ENCODE measurements at regions not wholly inside any gene's neighbourhood (a gene's known extent, or its start where the extent isn't known, plus 50 kb on each side); places are given as distances from the start of the nearest gene placed in this dataset.

GRCh38 chr2:221212105-221212504 is 360.0 kb downstream of the EPHA4 start:
- no peak overlapping the region for H3K9ac ChIP-seq (ENCODE audit: low read depth, low read length)
- H3K9me3 ChIP-seq (ENCODE audit: control insufficient read depth, insufficient read depth, low read length) = no peaks in the 10 kb centered on the region
- no peaks in the 10 kb centered on the region for H3K4me1 ChIP-seq (ENCODE audit: control insufficient read depth, insufficient read depth, low read length)
- H3K4me3 ChIP-seq (ENCODE audit: low read depth, low read length) = no peak overlapping the region
- no peaks in the 10 kb centered on the region for H3K27me3 ChIP-seq (ENCODE audit: control insufficient read depth, insufficient read depth, low read length)
- no peaks in the 10 kb centered on the region for H3K36me3 ChIP-seq (ENCODE audit: control insufficient read depth, insufficient read depth, low read length)

- no peak overlapping the region for H3K4me3 ChIP-seq (ENCODE audit: low read depth, low read length)
- no peak overlapping the region for H3K9ac ChIP-seq (ENCODE audit: low read depth, low read length)
- no peaks in the 10 kb centered on the region for H3K4me1 ChIP-seq (ENCODE audit: control insufficient read depth, insufficient read depth, low read length)
- H3K9me3 ChIP-seq (ENCODE audit: control insufficient read depth, insufficient read depth, low read length) = no peaks in the 10 kb centered on the region
- no peaks in the 10 kb centered on the region for H3K27me3 ChIP-seq (ENCODE audit: control insufficient read depth, insufficient read depth, low read length)
- no peaks in the 10 kb centered on the region for H3K36me3 ChIP-seq (ENCODE audit: control insufficient read depth, insufficient read depth, low read length)
These were observed 356.6 kb downstream of the EPHA4 start for GRCh38 chr2:221215487-221215886.

GRCh38 chr2:221216636-221217035 is 355.5 kb downstream of the EPHA4 start:
- Histone ChIP-seq H3K9ac (ENCODE audit: low read depth, low read length) (no peak overlapping the region), H3K27me3 (ENCODE audit: control insufficient read depth, insufficient read depth, low read length) (no peaks in the 10 kb centered on the region), H3K4me3 (ENCODE audit: low read depth, low read length) (no peak overlapping the region), H3K4me1 (ENCODE audit: control insufficient read depth, insufficient read depth, low read length) (no peaks in the 10 kb centered on the region), H3K9me3 (ENCODE audit: control insufficient read depth, insufficient read depth, low read length) (no peaks in the 10 kb centered on the region), H3K36me3 (ENCODE audit: control insufficient read depth, insufficient read depth, low read length) (no peaks in the 10 kb centered on the region)

GRCh38 chr2:221225752-221226151 is 346.4 kb downstream of the EPHA4 start:
- no peaks in the 10 kb centered on the region for H3K9me3 ChIP-seq (ENCODE audit: control insufficient read depth, insufficient read depth, low read length)
- H3K4me3 ChIP-seq (ENCODE audit: low read depth, low read length) = no peak overlapping the region
- H3K9ac ChIP-seq (ENCODE audit: low read depth, low read length) = no peak overlapping the region
- no peaks in the 10 kb centered on the region for H3K27me3 ChIP-seq (ENCODE audit: control insufficient read depth, insufficient read depth, low read length)
- H3K36me3 ChIP-seq (ENCODE audit: control insufficient read depth, insufficient read depth, low read length) = no peaks in the 10 kb centered on the region
- no peaks in the 10 kb centered on the region for H3K4me1 ChIP-seq (ENCODE audit: control insufficient read depth, insufficient read depth, low read length)

- Histone ChIP-seq H3K27me3 (ENCODE audit: control insufficient read depth, insufficient read depth, low read length) (no peaks in the 10 kb centered on the region), H3K4me1 (ENCODE audit: control insufficient read depth, insufficient read depth, low read length) (no peaks in the 10 kb centered on the region), H3K4me3 (ENCODE audit: low read depth, low read length) (no peak overlapping the region)
These were observed 343.8 kb downstream of the EPHA4 start for GRCh38 chr2:221228214-221228769.

GRCh38 chr2:221229099-221229498 is 343.0 kb downstream of the EPHA4 start:
- H3K9me3 ChIP-seq (ENCODE audit: control insufficient read depth, insufficient read depth, low read length) = no peaks in the 10 kb centered on the region
- no peaks in the 10 kb centered on the region for H3K4me1 ChIP-seq (ENCODE audit: control insufficient read depth, insufficient read depth, low read length)
- H3K9ac ChIP-seq (ENCODE audit: low read depth, low read length) = no peak overlapping the region
- H3K36me3 ChIP-seq (ENCODE audit: control insufficient read depth, insufficient read depth, low read length) = no peaks in the 10 kb centered on the region
- H3K4me3 ChIP-seq (ENCODE audit: low read depth, low read length) = no peak overlapping the region
- no peaks in the 10 kb centered on the region for H3K27me3 ChIP-seq (ENCODE audit: control insufficient read depth, insufficient read depth, low read length)

More at GRCh38 chr2:221228214-221228769, 343.8 kb downstream of the EPHA4 start:
- Histone ChIP-seq H3K36me3 (ENCODE audit: control insufficient read depth, insufficient read depth, low read length) (no peaks in the 10 kb centered on the region), H3K9me3 (ENCODE audit: control insufficient read depth, insufficient read depth, low read length) (no peaks in the 10 kb centered on the region), H3K9ac (ENCODE audit: low read depth, low read length) (no peak overlapping the region)

- H3K4me3 ChIP-seq (ENCODE audit: low read depth, low read length) = no peak overlapping the region
These were observed 340.6 kb downstream of the EPHA4 start for GRCh38 chr2:221231511-221231910.

GRCh38 chr2:221235941-221236340 is 336.2 kb downstream of the EPHA4 start:
- H3K4me1 ChIP-seq (ENCODE audit: control insufficient read depth, insufficient read depth, low read length) = no peaks in the 10 kb centered on the region
- no peak overlapping the region for H3K9ac ChIP-seq (ENCODE audit: low read depth, low read length)
- H3K9me3 ChIP-seq (ENCODE audit: control insufficient read depth, insufficient read depth, low read length) = no peaks in the 10 kb centered on the region
- H3K36me3 ChIP-seq (ENCODE audit: control insufficient read depth, insufficient read depth, low read length) = no peaks in the 10 kb centered on the region
- no peaks in the 10 kb centered on the region for H3K27me3 ChIP-seq (ENCODE audit: control insufficient read depth, insufficient read depth, low read length)
- no peak overlapping the region for H3K4me3 ChIP-seq (ENCODE audit: low read depth, low read length)

More at GRCh38 chr2:221231511-221231910, 340.6 kb downstream of the EPHA4 start:
- H3K36me3 ChIP-seq (ENCODE audit: control insufficient read depth, insufficient read depth, low read length) = no peaks in the 10 kb centered on the region
- H3K9me3 ChIP-seq (ENCODE audit: control insufficient read depth, insufficient read depth, low read length) = no peaks in the 10 kb centered on the region
- H3K4me1 ChIP-seq (ENCODE audit: control insufficient read depth, insufficient read depth, low read length) = no peaks in the 10 kb centered on the region
- no peaks in the 10 kb centered on the region for H3K27me3 ChIP-seq (ENCODE audit: control insufficient read depth, insufficient read depth, low read length)
- no peak overlapping the region for H3K9ac ChIP-seq (ENCODE audit: low read depth, low read length)

GRCh38 chr2:221241072-221241471 is 331.0 kb downstream of the EPHA4 start:
- H3K4me3 ChIP-seq (ENCODE audit: low read depth, low read length) = no peak overlapping the region
- no peaks in the 10 kb centered on the region for H3K36me3 ChIP-seq (ENCODE audit: control insufficient read depth, insufficient read depth, low read length)
- H3K27me3 ChIP-seq (ENCODE audit: control insufficient read depth, insufficient read depth, low read length) = no peaks in the 10 kb centered on the region
- no peaks in the 10 kb centered on the region for H3K9me3 ChIP-seq (ENCODE audit: control insufficient read depth, insufficient read depth, low read length)
- H3K4me1 ChIP-seq (ENCODE audit: control insufficient read depth, insufficient read depth, low read length) = no peaks in the 10 kb centered on the region
- H3K9ac ChIP-seq (ENCODE audit: low read depth, low read length) = no peak overlapping the region

- Histone ChIP-seq H3K36me3 (ENCODE audit: control insufficient read depth, insufficient read depth, low read length) (no peaks in the 10 kb centered on the region), H3K9me3 (ENCODE audit: control insufficient read depth, insufficient read depth, low read length) (no peaks in the 10 kb centered on the region), H3K27me3 (ENCODE audit: control insufficient read depth, insufficient read depth, low read length) (no peaks in the 10 kb centered on the region), H3K9ac (ENCODE audit: low read depth, low read length) (no peak overlapping the region), H3K4me3 (ENCODE audit: low read depth, low read length) (no peak overlapping the region), H3K4me1 (ENCODE audit: control insufficient read depth, insufficient read depth, low read length) (no peaks in the 10 kb centered on the region)
These were observed 328.3 kb downstream of the EPHA4 start for GRCh38 chr2:221243771-221244170.

- Histone ChIP-seq H3K9me3 (ENCODE audit: control insufficient read depth, insufficient read depth, low read length) (no peaks in the 10 kb centered on the region), H3K4me3 (ENCODE audit: low read depth, low read length) (no peak overlapping the region), H3K9ac (ENCODE audit: low read depth, low read length) (no peak overlapping the region), H3K4me1 (ENCODE audit: control insufficient read depth, insufficient read depth, low read length) (no peaks in the 10 kb centered on the region), H3K27me3 (ENCODE audit: control insufficient read depth, insufficient read depth, low read length) (no peaks in the 10 kb centered on the region), H3K36me3 (ENCODE audit: control insufficient read depth, insufficient read depth, low read length) (no peaks in the 10 kb centered on the region)
These were observed 327.1 kb downstream of the EPHA4 start for GRCh38 chr2:221245045-221245444.

- Histone ChIP-seq H3K36me3 (ENCODE audit: control insufficient read depth, insufficient read depth, low read length) (no peaks in the 10 kb centered on the region), H3K4me1 (ENCODE audit: control insufficient read depth, insufficient read depth, low read length) (no peaks in the 10 kb centered on the region), H3K27me3 (ENCODE audit: control insufficient read depth, insufficient read depth, low read length) (no peaks in the 10 kb centered on the region), H3K9ac (ENCODE audit: low read depth, low read length) (no peak overlapping the region), H3K4me3 (ENCODE audit: low read depth, low read length) (no peak overlapping the region), H3K9me3 (ENCODE audit: control insufficient read depth, insufficient read depth, low read length) (no peaks in the 10 kb centered on the region)
These were observed 326.3 kb downstream of the EPHA4 start for GRCh38 chr2:221245772-221246171.
